Central memory CD4-positive, alpha-beta T cell (primary cell): ENCODE measurements at regions not wholly inside any gene's neighbourhood (a gene's known extent, or its start where the extent isn't known, plus 50 kb on each side); places are given as distances from the start of the nearest gene placed in this dataset.

Source experiments
- DNase-seq: peaks from one replicate; pipeline ENCODE4 v3.0.0; 2022

DNA sequence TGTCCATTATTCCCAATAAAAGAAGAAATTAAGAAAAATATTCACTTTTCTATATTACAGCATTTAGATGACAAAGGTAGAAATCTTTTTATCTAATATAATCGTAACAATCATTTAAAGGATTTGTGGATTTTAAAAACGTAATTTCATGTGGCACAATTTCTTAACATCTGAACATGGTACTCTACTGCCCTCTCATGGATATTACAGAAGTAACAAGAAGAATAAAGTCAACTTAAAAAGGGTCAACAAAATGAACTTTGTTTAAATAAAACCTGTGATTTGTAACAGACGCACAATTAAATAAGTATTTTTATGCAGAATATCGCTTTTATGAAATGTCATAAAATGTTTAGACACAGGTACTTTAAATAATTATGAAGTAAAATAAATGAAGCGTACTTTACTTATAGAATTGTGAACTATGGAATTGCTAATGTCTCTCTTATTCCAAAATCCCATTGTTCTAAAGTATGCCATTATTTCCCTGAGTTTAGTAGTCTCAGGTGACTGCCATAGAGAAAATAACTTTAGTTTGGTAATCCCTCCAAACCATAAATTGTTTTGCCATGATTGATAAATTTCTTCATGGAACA, 366.8 kb upstream of the ZNF385D start:
- no peak for DNase-seq

DNA sequence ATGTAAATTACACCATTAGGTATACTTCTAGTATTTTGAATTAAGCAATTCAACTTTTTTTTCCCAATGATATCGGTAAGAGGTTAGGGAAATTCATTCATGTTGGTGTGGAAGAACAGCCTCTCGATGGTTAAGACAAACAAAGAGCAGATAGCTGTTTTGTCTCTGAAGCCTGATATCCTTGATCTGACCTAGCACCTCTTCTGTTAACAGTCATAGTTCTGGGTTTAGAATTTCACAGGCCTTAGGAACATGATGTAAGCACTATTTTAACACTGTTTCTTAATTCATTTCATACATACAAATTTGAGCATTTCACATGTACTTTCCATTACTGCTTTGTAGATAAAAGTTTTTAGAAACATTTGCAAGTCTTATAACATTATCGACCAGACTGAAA, 367.5 kb upstream of the ZNF385D start:
- DNase-seq = no peak

DNA sequence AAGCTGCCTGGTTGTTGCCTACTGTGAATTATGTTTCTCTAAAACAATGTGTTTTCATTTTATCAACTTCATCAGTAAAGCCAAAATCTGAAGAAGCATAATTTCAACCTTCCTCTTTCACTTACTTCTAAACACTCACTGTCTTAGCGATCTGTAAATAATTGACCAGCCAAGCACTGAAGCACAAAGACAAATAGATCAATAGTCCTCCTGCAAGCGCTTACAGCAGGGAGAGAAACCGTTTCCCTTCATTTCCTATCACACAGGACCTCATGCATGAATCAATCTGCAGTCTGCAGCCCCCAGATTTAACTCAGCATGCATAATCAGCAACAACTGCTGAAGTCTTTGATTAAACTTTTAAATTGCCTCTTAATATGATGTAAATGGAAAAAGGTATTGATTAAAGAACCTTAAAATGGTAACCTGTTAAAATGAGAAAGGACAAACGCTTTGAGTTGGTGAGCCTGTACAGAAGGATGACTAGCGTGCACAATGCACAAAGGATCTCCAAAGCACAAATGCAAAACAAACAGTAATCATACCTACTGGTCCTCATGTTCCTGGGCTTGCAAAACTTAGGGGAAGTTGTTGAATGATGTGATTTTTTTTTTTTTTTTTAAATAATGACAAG, 370.2 kb upstream of the ZNF385D start:
- no peak for DNase-seq

DNA sequence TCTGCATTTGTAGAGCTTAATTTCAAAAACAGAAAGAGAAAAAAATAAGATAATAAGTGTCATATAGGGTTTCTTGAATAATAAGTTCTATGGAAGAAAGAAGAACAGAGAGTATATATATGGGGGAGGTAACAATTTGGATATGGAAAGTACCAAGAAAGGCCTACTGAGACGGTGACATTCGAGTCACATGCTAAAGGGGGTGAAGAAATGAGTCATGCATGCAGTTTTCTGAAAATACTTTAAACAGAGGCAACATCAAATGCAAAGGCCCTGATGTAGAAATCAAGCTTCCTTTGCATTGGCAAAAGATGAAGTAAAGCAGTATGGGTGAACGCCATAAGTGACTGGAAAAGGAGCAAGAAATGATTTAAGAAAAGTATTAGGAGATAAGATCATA, 371.6 kb upstream of the ZNF385D start:
- DNase-seq = no peak

DNA sequence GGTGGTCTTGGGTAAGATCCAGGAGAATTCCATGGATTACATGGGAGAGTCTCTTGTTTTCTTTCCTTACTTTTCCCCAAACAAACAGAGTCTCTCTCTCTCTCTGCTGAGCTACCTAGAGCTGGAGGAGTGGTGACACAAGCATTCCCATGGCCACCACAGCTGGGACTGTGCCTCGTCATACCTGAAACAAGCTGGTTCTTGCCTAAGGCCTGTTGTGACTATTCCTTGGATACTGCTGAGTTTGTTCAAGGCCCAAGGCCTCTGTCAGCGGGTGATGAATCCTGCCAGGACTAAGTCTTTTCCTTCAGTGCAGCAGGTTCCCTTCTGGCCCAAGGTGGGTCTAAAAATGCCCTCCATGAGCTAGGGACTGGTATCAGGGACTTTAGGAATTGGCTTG, 378.1 kb upstream of the ZNF385D start:
- no peak for DNase-seq

DNA sequence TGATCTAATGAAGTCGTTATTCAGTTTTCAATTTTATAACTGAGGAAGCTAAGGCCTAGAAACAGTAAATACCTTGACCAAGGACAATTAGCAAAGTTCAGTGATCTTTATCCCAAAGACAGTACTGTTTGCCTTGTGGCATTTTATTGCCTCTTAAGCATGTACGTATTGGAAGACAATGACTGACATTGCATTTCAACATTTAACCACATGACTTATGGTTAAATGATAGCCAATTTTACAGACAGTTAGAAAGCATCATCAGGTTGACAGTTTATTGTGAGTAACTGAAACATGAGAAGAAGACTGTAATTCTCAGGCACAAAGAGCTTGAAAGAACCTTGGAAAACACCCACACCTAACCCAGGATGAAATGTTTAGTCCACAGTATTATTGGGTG, 390.8 kb upstream of the ZNF385D start:
- no peak for DNase-seq

DNA sequence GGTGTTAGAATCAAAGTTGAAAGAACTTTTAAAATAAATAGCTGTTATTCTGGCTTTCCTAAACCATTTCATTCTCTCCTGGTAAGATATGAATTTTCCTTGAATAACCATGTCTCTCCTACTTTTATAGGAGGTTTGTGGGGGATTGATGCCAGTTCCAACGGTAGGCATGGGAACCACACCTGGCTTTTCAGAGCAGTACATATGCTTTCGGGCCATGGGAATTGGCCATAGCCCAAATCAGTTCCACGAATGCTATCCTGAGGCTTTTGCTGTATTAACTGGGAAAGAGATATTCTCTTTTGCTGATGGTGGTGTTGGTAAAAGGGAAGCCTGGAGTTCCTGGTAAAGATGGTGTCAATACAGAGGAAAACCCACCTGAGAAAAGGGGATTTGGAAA, 396.2 kb upstream of the ZNF385D start:
- no peak for DNase-seq

DNA sequence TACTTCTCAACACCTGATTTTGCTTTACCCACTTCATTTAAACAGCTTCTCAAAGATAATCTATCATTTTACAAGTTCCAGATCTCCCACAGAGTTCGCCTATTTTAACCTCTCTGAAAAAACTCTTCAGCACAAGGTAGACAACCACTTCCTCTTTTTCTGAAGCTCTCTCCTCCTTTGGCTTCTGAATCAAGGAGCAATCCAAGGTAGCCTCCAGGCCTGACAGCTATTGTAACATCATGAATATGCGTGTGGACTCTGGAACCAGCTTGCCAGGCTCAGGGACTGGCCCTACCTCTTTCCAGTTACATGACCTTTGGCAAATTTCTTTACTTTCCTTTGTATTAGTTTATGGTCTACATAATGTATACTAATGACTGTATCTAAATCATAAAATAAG, 405.9 kb upstream of the ZNF385D start:
- DNase-seq = no peak

DNA sequence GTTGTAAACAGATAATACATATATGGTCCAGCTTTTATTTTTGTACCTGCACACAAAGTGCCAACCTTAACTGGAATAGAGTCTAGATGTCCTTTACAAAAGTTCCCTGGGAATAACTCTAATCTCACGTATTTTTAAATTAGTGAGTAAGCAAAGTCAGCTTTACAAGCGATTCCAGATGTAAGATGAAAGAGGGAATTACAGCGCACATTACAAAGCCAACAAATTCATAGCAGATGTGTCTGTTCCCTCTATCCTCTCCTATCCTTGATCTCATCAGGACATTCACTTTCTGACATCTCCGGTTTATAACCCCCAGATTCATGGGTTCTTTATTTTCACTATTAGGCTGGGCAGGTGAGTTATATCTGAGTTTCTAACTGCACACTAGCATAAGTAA, 406.8 kb upstream of the ZNF385D start:
- DNase-seq = no peak

DNA sequence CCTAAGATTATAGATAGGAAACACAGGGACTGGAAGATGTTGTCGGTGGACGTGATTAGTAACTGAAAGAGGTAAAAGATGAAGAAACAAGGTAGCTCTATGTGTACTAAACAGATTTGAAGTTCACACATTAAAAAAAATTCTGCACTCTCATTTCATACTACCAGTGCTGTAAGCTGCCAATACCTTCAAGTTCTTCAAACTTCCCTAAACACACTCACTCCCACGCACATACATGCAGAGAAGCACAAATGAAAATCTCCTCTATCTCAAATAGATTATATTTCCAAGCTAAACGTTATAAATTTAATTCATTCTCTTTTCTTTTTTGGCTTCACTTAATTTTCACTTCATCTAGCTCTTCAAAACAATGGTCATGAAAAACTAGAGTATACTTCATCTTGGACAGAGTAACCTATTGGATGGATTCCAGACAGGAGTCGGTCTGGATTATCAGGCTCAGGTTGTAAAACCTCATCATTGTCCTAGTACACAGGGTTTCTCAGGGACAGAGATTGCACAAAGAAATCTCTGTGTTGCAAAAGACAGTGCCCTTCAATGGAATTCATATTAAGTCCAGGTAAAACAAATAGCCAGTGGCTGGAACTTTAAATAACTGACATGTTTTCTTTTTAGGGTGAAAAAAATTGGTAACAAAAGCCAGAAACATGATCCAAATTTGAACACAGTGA, 408.1 kb upstream of the ZNF385D start:
- no peak for DNase-seq

DNA sequence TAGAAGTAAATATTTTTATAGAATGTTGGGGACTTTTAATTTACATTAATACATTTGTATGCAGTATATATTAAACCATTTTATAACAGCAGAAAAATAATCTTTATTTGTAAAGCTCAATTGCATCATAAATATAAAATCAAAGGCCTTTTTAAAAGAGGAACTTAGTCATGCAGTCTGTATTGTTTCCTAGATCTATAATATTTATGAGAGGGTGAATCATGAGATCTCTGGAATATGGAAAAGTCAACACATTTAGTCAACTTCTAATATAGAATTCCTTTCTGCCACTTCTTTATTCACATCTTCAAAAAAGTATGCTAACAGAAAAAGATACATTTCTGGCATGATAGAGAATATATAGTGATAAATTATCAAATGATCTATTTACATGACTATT, 410.3 kb upstream of the ZNF385D start:
- no peak for DNase-seq

DNA sequence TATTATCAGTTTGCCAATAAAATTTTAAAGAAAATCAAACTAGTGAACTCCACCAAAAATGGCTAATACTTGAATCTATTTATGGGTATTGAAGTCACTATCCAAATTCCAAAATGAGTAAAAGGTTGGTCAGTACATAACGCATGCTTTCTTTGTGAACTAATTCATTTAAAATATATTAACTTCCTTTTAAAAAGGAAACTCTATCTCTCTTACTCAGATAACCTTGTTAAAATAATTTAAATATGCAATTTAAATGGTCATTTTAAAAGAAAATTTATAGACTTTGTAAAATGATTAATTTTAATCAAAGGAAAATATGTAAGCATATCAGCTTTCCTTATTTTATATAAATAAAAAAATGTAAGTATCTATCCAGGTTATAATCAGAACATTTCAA, 419.4 kb upstream of the ZNF385D start:
- no peak for DNase-seq

DNA sequence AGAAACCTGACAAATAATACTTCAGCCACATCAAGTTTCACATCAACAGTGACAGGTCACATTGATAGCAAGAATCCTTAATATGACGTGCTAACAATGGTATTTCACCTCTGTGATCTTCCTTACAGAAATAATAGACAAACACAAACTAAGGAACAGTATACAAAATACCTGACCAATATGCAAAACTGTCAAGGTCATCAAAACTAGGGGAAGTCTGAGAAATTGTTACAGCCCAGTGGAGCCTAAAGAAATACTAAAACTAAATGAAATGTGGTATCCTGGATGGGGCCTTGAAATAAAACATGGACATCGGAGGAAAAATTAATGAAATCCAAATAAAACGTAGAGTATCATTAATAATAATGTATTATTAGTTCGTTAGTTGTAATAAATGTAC, 422.0 kb upstream of the ZNF385D start:
- DNase-seq = no peak

DNA sequence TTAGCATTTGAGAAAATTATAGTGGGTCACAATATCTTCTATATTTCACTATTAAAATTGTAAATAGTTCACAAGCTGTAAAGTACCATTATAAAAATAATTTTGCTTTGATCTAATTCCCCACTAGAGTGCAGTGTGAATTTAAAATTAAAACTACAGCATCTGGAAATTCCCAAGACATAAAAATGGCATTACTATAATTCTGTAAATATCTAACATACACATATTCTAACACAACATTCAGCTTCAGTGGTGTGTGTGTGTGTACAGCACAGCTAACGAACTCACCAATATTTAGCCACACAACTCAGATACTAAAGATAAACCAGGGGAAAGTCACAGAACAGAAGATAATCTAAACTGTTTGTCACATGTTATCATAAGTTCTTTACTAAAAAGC, 424.9 kb upstream of the ZNF385D start:
- no peak for DNase-seq

DNA sequence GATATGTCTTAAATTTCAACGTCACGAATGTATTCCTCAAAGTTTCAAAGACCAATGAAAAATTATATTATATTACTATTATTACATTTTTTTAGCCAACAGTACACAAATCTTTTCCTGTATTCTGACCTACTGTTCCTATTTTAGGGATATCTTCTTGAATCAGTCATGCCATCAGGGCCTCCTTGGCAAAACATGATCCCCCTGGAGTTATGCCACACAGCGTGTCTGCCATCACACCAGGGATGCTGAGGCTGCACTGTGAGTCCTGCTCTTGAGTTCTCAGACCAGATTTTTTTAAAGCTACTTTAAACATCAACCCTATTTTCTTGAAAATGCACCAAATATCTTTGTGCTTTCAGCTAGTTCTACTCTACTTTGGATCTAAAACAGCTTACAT, 425.9 kb upstream of the ZNF385D start:
- no peak for DNase-seq

DNA sequence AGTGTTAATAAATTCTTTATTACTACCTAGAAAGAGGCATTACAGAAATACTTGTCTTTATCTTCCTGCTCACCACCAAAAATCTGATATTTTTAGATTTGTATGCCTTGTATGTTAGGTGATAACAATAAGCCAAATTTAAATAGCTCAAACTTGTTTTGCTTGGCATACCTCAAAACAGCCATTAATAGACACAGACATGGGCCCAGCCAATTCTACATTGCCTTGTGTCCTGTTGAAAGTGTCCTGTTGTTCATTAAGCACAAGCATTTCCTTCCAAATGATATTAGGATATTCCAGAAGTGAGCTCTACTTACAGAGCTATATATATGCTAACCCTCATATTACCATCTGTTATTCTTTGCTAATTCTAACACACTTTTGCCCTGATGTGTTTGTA, 438.6 kb upstream of the ZNF385D start:
- no peak for DNase-seq

DNA sequence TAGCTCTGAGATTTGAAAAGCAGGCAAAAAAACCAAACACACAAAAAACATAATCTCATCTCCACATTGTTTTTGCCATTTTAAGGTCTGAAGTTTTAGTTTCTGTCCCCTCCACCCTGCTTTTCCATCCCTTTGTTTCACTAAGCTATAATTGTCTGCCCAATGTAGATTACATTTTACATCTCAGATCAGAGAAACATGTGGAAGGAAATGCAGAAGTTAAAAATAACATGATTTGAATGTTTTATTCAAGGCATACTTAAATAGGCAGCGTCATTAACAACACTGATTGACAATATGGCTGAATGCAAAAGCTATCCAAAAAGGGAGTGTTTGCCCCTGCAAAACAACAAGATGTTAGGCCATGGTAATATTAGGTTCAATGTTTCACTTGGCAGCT, 448.1 kb upstream of the ZNF385D start:
- no peak for DNase-seq

DNA sequence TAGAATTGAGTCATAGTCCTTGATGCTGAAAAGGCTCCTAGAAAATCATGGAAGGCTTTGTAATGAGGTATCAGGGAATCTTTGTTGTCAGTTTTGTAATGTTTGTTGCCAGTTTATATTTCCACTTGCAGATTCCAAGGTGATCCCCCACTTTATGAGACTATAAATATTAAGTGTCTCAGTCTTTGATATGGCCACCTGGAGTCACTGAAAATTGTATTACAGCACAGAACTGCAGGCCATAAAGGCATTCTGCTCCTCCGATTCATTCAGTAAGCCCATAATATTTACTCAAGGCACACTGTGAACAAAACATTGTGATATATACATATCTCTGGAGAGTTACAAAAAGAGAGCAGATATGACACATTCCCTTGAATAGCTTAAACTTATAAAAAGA, 457.8 kb upstream of the ZNF385D start:
- DNase-seq = no peak

DNA sequence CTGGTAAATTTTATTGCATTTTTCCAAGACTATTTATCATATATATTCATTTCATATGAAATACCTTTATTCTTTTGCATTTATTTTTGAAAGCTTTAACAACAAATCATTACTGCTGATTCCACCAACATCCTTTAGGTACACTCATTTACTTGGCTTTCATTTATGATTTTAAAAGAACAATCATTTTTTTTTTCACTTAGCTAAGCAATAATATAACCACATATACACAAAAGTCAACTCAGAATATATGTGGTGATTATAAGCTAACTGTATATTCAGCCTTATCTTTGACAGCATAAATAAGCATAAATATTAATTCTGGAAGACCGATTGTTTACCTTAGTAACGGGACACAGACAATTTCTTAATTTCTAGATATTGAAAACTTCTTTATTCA, 458.6 kb upstream of the ZNF385D start:
- no peak for DNase-seq

DNA sequence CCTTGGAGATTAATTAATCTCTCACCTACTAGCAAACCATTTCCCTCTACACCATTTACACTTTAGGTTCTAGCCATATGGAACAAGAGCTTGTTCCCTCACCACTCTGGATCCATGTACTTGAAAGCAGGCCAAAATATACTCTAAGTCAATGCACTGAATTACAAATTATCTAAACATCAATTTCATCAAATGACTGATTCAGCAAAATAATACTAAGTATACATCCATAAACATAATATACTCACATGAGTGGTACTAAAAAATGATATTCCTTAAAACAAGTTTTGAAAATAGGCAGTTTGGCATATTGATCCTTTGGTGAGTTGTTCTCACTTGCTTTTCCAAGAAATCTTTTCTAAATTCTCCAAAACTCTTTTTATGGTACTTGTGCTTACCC, 459.7 kb upstream of the ZNF385D start:
- DNase-seq = no peak

DNA sequence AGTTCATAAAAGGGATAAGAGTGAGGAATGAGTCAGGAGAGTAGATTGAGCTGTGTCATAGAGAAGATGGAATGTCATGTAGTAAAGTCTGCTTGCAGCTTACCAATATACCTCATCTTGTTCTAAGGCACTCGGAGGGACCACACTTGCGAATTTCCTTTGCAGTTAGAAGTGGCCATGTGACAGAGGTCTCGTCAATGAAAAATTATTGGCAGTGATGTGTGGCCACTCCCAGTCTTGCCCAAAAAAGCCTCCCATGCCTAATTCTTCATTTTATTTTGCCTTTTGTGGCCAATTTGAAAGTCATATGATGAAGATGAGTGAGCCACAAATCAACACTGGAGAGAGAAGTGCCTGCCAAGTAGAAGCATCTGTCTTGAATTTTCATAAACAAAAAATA, 465.6 kb upstream of the ZNF385D start:
- DNase-seq = no peak

DNA sequence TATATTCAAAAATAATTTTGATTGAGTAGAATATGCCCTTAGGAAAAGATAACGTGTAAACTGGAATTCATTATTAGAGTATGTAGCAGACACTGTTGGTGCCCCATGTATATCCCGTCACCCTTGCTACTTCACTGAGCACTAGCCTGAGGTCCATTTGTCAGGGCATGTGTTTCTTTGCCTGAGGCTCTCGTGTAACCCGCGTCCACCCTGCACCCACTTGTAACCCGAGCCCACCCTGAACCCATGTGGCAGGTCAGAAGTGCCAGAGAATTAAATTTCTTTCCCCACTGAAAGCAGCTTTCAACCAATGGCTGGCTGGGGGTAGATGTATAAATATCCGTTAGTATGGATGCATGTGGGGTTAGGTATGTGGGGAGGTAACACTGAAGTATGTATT, 474.2 kb upstream of the ZNF385D start:
- DNase-seq = no peak

DNA sequence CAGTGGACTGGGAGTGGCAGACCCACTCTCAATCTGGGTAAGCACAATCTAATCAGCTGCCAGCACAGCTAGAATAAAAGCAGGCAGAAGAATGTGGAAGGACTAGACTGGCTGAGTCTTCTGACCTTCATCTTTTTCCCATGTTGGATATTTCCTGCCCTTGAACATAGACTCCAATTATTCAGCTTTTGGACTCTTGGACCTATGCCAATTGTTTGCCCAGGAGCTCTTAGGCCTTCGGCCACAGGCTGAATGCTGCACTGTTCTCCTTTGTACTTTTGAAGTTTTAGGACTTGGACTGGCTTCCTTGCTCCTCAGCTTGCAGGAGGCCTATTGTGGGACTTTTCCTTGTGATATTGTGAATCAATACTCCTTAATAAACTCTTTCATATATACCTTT, 477.7 kb upstream of the ZNF385D start:
- no peak for DNase-seq

DNA sequence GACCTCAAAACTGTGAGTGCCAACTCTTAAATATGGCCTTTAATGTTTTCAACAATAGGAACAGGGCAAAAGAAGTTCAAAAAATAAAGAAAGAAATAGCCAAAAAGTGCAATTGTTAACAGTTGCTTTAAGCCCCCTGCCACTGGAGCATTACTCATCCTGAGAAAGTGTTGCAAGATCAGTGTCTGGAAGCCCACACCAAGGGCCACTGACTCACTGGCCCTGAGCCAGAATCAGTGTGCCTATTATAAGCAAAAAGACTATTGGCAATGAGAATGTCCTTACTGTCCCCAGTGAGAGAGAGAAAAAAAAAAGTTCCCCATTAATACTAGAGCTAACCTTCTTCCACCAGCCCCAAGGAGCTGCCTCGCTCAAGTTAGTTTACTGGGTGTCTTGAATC, 480.1 kb upstream of the ZNF385D start:
- DNase-seq = no peak
